Neural progenitor cell (in vitro differentiated cells): ENCODE measurements at regions not wholly inside any gene's neighbourhood (a gene's known extent, or its start where the extent isn't known, plus 50 kb on each side); places are given as distances from the start of the nearest gene placed in this dataset.

ENCODE experiments used
- CTCF ChIP-seq: fragments of 200-600 bp; sonication (generic); IDR thresholded peaks from 2 replicates; pipeline ENCODE4 v1.5.1; 2017; ENCODE audit warnings: antibody characterized with exemption, mild to moderate bottlenecking
- EZH2 ChIP-seq: fragments of 200-600 bp; sonication (generic); IDR thresholded peaks from 2 replicates; pipeline ENCODE4 v1.6.1; 2017; ENCODE audit warnings: antibody characterized with exemption, mild to moderate bottlenecking, moderate library complexity
- EZH2phosphoT487 ChIP-seq: fragments of 200-600 bp; sonication (generic); IDR thresholded peaks from 2 replicates; pipeline ENCODE4 v1.6.1; 2017; ENCODE audit warnings: antibody characterized with exemption

DNA sequence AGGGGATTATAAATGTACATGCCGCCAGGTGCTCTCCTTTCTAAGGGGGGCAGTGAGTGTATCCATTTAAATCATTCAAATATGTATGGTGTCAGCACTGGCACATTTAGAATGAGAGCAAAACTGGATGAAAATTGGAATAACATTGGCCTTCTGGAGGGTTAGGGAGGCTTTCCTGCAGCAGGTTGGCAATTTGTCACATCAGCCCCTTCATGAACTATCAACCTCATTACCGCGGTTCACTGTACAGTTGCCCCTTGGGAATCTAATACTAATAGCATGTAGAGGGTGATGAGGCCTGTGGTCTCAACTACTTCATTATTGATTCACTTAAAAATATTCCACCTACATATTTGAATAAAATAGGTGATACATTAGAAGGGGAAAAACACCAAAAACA lies 117.9 kb downstream of the PDHA2 start:
- TF ChIP-seq CTCF: no peak
- no peak for TF ChIP-seq EZH2phosphoT487
- TF ChIP-seq EZH2: no peak
